MV-4-11 (cell line): ENCODE measurements at regions not wholly inside any gene's neighbourhood (a gene's known extent, or its start where the extent isn't known, plus 50 kb on each side); places are given as distances from the start of the nearest gene placed in this dataset.
"Not testable (repeated sequence)": the region's sequence is repeated elsewhere in the genome, so short reads cannot be mapped to it uniquely, and the experiment has no call there.

Experiments
- DNase-seq: peaks from one replicate; lab custom pipeline; 2025; lab: John Stamatoyannopoulos, UW

DNA sequence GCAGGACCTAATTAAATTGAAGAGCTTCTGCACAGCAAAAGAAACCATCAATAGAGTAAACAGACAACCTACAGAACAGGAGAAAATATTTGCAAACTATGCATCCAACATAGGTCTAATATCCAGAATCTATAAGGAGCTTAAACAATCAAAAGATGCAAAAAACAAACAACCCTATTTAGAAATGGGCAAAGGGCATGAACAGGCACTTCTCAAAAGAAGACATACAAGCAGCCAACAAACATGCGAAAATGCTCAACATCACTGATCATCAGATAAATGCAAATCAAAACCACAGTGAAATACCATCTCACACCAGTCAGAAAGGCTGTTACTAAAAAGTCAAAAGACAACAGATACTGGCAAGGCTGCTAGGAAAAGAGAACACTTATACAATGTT, 189.2 kb downstream of the CYP26B1 start:
- DNase-seq: not testable (repeated sequence)

DNA sequence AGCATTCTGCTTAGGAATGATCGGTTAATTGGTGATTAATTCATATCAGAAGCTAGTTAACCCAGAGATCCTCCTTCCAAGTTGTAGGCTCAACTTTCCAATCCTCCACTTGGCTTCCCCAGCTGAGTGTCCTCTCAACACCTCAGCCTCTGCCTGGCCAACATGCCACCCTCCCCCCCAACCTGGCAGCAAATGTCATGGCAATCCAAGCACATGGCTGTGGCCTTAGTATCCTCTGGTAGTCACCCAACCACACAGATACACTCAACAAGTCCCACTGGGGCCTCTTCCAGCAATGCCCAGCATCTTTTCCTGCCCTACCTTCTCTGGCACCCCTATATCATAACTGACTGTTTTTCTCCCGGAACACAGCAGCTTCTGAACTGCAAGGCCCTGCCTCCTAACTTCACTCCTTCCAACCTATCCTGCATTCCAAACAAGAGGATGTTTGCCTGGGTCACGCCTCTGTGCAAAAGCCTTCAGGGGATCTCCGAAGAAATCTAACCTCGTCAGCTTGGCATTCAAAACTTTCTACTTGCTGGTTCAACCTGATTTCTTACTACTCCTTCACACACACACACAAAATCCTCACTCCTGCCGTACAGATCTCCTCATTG, 195.0 kb downstream of the CYP26B1 start:
- no peak for DNase-seq

- DNase-seq: no peak
These were observed 195.8 kb downstream of the CYP26B1 start for GRCh38 chr2:71951718-71952404.

- no peak for DNase-seq
These were observed 196.6 kb downstream of the CYP26B1 start for GRCh38 chr2:71951083-71951468.

GRCh38 chr2:71950256-71951082, 197.2 kb downstream of the CYP26B1 start:
- peak; percentile 79 for DNase-seq

DNA sequence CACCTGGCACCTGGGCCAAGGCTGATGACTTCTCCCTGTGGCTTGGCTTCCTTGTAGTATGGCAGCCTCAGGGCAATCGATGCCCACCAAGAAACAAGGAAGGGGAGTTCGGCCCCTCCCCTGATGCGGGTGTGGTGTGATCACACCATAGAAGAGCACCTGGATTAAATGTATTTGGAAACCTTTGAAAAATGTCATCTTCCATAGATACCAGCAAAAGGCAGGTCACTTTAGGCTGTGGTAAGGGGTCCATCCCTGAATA, 198.2 kb downstream of the CYP26B1 start:
- no peak for DNase-seq

- peak; percentile 63 for DNase-seq
These were observed 198.7 kb downstream of the CYP26B1 start for GRCh38 chr2:71948781-71949536.

DNA sequence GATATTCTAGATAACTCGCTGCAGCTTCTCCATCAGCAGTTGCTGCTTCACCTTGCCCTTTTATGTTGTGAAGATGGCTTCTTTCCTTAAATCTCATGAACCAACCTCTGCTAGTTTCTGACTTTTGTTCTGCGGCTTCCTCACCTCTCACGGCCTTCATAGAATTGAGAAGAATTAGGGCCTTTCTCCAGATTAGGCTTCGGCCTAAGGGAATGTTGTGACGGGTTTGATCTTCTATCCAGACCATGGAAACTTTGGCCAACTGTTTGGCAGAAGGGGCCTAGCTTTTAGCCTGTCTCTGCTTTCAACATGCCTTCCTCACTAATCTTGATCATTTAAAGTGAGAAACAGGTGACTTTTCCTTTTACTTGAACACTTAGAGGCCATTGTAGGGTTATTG, 199.9 kb downstream of the CYP26B1 start:
- DNase-seq: no peak

DNA sequence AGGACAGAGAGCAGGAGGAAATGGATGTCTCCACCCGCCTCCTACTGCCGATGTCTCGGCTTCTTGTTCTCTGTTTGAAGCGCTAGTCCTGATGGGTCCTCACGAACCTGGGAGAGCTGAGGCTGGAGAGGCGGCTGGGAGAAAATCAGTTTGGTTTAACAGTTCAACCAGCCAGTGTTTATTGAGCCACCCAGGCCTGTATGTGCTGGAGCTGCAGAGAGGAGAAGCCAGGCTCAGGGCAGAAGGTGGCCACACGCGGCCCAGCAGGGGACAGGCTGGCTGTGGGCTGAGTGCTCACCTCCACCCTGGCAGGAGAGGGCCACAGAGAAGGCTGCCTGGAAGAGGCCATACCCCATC, 202.1 kb downstream of the CYP26B1 start:
- DNase-seq: no peak

- no peak for DNase-seq
These were observed 202.7 kb downstream of the CYP26B1 start for GRCh38 chr2:71944806-71945602.

- DNase-seq: no peak
These were observed 203.5 kb downstream of the CYP26B1 start for GRCh38 chr2:71944183-71944550.

DNA sequence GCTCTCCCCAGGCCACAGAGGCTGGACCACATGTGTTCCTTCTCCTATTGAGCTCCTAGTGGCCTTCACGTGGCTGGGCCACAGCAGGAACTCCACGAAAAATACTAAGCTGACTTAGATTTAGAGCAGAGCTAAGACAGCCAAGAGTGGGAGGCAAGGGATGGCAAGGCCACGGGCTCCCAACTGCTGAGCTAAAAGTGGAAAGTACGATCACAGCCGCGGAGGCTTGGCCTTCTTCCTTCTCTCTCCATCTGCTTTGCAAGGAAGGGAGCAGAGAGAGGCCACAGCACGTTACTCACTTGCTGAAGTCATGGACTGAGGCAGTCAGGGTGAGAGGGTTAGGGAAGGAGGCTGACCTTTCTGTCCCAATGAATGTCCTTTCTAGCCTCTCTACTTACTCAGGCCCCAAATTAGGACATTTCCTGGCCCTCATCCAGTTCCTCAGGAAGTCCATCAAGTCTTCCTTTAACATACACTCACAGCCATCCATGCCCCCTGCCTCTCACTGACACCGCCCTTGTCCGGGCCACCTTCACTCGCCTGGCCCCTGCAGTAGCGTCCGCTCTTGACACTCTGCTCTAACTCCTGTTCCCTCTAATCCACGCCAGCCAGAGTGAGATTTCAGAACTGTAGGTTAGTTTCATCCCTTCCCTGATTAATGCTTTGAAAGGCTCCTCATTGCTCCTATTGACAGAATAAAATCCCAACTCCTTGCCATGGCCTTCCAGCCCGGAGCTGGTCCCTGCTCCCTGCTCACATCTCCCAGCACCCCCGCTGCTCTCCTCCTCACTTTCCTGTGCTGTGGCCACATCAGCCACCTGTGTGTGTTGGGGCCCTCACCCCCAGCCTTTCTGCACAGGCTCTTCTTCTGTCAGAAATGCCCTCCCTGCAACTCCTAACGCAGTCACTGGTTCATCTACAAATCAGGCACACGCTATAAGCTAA, 204.2 kb downstream of the CYP26B1 start:
- DNase-seq: peak; percentile 28

DNA sequence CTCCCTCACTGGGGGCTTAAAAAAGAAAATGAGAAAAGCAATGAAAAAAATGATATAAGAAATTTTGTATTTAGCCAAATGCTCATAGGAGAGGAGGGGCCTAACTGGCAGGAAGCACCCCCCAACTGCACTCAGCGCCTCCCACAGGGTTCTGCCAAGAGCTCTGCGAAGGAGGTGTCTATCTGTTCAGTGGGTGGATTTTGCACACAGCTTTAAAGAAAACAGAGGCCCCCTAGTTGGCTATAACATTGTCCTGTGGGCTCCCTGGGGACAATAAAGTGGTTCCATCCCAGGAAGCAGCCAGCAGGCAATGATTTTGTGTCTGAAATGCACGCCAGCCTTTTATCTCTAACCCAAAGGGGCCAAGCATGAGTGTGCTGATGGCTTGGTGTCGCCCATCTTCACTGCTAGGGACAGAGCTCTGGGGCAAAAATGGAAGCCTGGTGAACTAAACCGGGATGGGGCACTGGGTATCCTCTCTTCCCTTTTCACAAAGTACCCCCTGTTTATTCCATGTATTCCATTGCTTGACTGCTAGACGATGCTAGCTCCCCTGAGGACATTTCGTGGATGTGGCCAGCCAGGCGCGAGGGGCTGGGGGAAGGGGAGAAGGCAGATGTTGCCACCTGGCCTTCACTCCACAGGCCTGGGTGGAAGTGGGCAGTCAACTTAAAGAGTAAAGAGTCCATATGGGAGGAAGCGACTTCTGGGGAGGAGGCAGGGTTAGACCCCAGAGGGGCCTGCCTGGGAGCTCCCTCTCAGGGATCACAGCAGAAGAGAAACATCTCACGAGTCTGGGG, 205.7 kb downstream of the CYP26B1 start:
- no peak for DNase-seq

DNA sequence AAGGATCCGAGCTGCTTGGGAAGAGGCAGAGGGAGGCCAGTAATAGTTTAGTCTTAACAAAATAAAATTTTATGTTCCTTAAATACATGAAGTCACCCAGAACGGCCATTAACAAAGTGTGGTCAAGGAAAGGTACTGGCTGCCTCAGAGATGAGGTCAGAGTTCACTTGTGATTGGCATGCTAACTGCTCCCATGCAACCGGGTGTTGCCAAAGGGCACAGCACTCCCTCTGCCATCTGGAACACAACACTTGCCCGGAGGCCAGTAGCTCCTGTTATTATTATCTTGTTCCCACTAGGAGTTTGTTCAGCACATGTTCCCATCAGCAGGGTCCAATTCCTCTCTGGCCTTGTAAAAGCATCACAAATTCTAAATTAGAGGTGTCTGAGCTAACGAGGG, 207.0 kb downstream of the CYP26B1 start:
- no peak for DNase-seq

DNA sequence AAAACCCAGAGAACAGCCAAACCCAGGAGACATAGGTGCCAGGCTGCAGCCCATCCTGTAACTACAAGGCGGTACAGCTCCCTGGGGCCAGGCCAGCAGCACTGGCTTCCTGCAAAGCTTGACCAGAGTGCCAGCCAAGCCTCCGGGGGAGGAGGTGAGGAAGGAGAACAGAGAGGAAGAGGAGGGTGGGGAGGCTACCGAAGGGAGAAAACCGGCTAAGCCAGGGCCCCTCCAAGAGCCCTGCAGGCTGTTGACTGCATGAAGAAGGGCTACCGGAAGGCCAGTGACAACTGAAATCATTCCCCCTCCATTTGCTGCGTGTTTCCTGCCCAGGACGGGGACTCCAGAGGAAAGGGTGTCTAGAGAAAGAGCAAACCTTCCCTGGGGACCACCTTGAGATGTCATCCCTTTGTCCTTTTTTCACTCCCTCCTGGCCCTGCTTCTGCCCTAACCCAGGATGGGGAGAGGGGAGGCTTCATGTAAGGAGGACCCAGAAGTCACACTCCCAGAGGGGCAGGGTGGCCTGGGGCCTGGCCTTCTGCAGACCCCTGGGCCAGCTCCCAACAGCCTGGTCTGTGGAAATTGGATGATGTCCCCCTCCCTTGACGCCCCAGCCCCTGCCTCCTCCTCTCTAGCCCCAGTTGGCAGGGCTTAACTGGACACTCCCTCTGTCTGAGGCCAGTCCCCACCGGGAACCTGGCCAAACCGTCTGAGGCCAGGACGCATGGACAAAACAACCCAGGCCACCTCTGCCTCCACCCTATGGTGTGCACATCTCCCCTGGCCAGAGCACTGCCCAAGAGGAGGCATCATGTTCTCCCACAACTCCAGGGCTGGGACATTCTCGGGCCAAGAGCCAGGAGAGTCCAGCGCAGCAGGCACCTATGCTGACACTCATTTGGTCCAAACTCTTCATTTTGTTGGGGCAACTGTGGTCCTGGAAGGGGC, 207.8 kb downstream of the CYP26B1 start:
- no peak for DNase-seq

- no peak for DNase-seq
These were observed 208.7 kb downstream of the CYP26B1 start for GRCh38 chr2:71938659-71939587.

DNA sequence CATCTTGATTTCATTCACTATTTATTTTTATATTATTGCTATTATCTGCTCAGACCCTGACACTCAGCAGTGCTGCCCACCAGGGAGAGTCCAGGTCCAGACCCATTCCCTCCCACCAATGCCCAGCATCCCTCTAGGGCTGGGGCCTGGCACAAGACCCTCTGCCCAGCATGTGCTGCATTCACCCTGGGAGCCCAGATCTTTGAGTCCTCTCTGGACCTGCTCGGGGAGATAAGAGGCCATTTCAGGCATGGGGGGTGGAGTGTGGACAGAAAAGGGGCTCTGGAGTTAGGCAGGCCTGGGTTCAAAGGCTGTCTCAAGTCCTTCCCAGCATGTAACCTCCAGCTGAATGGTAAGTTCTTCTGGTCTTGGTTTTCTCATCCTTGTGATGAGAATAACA, 209.6 kb downstream of the CYP26B1 start:
- no peak for DNase-seq

DNA sequence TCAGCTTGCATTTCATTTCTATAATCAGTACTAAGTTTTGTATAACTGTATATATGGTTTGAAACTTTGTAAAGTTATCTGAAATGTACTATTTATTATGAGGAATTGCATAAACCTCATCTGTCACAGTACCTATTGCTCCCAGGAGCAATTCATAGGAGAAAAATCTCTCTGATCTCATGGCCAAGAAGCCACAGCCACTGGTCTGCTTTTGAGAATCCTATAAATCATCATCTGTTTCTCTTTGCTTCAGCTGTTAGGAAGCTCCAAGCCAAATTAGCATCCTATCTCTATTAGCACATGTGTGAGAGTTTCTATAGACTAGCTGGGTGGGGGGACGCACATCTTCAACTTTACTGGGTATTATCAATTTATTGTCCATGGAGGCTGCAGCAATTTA, 210.3 kb downstream of the CYP26B1 start:
- DNase-seq: no peak
